GM18511 (cell line): ENCODE measurements at regions not wholly inside any gene's neighbourhood (a gene's known extent, or its start where the extent isn't known, plus 50 kb on each side); places are given as distances from the start of the nearest gene placed in this dataset.
"Not testable (repeated sequence)": the region's sequence is repeated elsewhere in the genome, so short reads cannot be mapped to it uniquely, and the experiment has no call there.

ENCODE experiments used
- ATAC-seq: cut with Tn5 transposase; IDR thresholded peaks from one replicate; pipeline ENCODE4 v1.9.1; 2021; ENCODE audit warnings: mild to moderate bottlenecking, moderate library complexity; ENCODE audit not compliant: unreplicated experiment

- no peak for ATAC-seq
Observed at GRCh38 chr21:19197950-19198349, 794.4 kb upstream of the TMPRSS15 start.

DNA sequence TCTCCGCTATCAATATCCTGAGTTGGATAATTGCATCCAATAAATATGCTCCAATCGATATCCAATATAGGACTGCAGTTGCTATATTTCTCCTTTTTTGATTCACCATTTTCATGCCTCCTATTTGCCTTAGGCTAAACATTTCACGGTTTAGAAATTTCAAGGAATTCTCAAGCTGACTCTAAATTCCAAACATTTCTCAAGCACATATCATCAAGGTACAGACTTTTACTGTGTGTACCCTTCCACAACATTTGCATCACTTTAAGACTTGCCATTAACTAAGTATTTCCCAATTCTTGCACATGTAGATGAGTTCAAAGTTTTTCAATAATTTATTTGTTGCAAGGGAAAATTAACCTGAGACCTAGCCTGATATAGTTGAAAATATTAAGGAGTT lies 795.2 kb upstream of the TMPRSS15 start:
- no peak for ATAC-seq

GRCh38 chr21:19218163-19218562 lies 814.6 kb upstream of the TMPRSS15 start:
- no peak for ATAC-seq

GRCh38 chr21:19224090-19224489 lies 820.5 kb upstream of the TMPRSS15 start:
- ATAC-seq = no peak

DNA sequence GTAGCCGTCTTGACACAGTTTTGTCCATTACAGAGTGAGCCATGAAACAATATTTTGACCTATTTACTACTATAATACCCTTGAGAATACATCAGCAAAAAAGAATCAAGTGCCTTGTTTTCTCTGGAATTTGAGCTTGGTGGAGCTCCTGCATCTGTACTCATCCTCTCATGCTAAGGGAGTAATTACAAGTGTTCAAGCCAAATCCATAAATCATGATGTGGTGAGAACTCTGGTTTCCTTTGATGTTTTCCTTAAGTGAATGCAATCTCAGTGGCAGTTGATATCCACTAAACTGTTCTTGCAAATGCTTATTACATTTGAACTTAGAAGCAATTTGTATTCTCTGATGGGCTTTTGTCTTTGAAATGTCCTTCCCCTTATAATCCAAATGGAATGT lies 824.6 kb upstream of the TMPRSS15 start:
- ATAC-seq = no peak

GRCh38 chr21:19233841-19234240 lies 830.3 kb upstream of the TMPRSS15 start:
- not testable (repeated sequence) for ATAC-seq

DNA sequence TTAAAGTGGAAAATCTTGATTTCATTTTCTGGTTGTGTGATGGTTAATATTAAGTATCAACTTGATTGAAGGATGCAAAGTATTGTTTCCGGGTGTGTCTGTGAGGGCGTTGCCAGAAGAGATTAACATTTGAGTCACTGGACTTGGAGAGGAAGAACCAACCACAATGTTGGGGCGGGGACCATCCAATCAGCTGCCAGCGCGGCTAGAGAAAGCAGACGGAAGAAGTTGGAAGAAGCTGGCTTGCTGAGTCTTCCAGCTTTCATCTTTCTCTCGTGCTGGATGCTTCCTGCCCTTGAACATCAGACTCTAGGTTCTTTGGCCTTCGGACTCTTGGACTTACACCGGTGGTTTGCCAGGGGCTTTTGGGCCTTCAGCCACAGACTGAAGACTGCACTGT lies 832.6 kb upstream of the TMPRSS15 start:
- ATAC-seq = no peak

DNA sequence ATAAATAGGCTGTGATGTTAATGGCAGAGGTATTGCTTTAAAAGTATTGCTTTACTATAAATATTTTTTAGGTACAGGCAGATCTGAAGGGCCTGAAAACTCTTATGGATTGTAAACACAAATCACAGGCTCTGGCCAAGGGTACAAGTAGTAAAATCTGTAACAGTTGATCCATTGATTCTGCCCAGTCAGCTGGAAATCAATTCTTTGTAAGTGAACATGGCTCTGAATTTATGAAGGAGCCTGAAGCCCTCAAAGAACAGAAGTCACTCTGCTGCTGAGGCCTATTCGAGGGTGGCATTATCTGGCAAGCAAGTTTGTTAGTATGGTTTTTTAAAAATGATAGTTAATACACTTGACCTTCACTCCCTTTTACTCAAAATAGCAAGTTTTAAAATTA lies 834.0 kb upstream of the TMPRSS15 start:
- ATAC-seq = no peak

DNA sequence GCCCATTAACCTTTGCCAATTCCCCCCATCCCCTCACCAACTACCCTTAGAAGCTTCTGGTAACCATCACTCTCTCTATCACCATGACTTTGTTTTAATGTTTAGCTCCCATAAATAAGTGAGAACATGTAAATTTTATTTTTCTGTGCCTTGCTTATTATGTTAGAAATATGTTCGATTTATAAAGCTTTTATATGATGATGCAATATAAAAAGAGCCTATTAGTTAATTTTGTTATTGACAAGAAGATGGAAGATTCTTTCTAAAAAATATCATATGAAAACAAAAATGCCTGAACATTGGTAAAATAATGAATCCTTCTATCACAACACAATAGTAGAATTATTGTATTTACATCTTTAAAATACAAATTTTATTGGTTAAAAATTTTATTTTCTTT lies 836.1 kb upstream of the TMPRSS15 start:
- ATAC-seq = no peak

GRCh38 chr21:19244502-19245187 lies 841.1 kb upstream of the TMPRSS15 start:
- ATAC-seq = no peak

DNA sequence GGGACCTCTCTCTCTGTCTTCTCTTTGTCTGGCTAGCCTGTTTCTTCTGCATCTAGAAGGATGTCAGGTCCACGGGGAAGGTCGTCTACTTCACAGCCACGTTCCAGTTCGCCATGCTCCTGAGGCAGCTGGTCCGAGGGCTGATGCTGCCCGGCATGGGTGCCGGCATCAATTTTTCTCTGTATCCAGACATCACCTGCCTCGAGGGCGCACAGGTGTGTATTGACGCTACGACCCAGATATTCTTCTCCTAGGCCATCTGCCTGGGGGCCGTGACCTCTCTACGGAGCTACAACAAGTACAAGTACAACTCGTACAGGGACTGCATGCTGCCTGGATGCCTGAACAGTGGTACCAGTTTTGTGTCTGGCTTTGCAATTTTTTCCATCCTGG lies 841.6 kb upstream of the TMPRSS15 start:
- no peak for ATAC-seq

- no peak for ATAC-seq
Observed at GRCh38 chr21:19246018-19246417, 842.4 kb upstream of the TMPRSS15 start.

- no peak for ATAC-seq
Observed at GRCh38 chr21:19256934-19257660, 853.5 kb upstream of the TMPRSS15 start.

DNA sequence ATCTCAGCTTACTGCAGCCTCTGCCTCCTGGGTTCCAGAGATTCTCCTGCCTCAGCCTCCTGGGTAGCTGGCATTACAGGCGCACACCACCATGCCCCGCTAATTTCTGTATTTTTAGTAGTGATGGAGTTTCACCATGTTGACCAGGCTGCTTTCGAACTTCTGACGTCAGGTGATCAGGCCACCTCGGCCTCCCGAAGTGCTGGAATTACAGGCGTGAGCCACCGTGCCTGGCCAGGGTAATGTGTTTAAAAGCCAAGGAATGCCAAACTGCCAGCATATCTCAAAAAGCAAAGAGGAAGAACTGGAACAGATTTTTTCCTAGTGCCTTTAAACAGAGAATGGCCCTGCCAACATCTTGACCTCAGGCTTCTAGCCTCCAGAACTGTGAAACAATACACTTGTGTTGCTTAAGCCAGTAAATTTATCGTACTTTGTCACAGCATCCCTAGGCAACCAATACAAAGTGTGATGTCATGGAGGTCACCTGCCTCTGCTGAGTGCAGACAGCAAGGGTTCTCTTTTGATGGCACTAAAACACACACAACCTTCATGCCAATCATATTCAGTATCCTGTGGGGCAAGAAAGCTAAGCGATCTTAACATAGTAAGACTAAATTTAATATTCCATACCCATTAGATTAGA lies 858.3 kb upstream of the TMPRSS15 start:
- ATAC-seq = no peak

DNA sequence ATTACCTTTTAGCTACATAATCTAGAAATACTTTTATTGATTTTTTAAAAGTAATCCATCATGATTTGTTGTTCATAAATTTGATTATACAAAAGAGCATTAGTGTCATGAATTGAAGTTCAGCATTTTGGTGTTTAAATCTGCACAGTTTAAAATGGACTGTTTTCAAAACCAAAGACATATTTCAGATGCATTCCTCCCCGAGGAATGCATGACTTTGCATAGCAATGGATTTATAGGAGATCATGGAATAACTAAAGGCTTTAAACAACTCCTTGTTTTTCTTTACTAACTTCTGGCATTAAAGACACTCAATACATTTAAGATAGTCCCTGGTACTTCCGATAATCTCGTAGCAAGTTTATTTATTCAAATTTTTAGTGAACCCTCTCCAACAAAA lies 863.1 kb upstream of the TMPRSS15 start:
- ATAC-seq = no peak

GRCh38 chr21:19268686-19269085 lies 865.1 kb upstream of the TMPRSS15 start:
- ATAC-seq = no peak

- no peak for ATAC-seq
Observed at GRCh38 chr21:19275065-19275464, 871.5 kb upstream of the TMPRSS15 start.

GRCh38 chr21:19276665-19277064 lies 873.1 kb upstream of the TMPRSS15 start:
- ATAC-seq = no peak

GRCh38 chr21:19286876-19287275 lies 883.3 kb upstream of the TMPRSS15 start:
- no peak for ATAC-seq

- ATAC-seq = no peak
Observed at GRCh38 chr21:19290328-19290727, 886.7 kb upstream of the TMPRSS15 start.

- no peak for ATAC-seq
Observed at GRCh38 chr21:19320291-19320690, 916.7 kb upstream of the TMPRSS15 start.

GRCh38 chr21:19321688-19322087 lies 918.1 kb upstream of the TMPRSS15 start:
- no peak for ATAC-seq
